Naive thymus-derived CD4-positive, alpha-beta T cell (primary cell): ENCODE measurements at regions not wholly inside any gene's neighbourhood (a gene's known extent, or its start where the extent isn't known, plus 50 kb on each side); places are given as distances from the start of the nearest gene placed in this dataset.

Source experiments
- ATAC-seq: fragments of 150-1000 bp; cut with Tn5 transposase; 2 replicates; pipeline ENCODE4 v1.10.0; 2021; ENCODE audit warnings: mild to moderate bottlenecking, moderate library complexity
- CTCF ChIA-PET: fragments of 350-600 bp; sonication (Branson Sonifier 250); formaldehyde crosslinking; loops from one replicate; lab custom pipeline; 2021; ENCODE audit warnings: antibody characterized with exemption; lab: Charles Lee
- POLR2A ChIA-PET: fragments of 350-600 bp; sonication (Branson Sonifier 250); formaldehyde crosslinking; loops from one replicate; lab custom pipeline; 2021; ENCODE audit warnings: antibody characterized with exemption, inconsistent platforms; lab: Charles Lee
- DNase-seq, 9 donors: peaks; one replicate each; pipeline versions ENCODE4 v3.0.0 to v3.0.0-alpha.2; 2020 to 2022; ENCODE audit warnings: mixed read lengths in 1 of 9
- H3K27ac ChIP-seq: one replicate; pipeline ENCODE4 v1.7.0; 2013; ENCODE audit warnings: mild to moderate bottlenecking, low read depth, low read length, moderate library complexity
- H3K27me3 ChIP-seq, 2 donors: one replicate each; pipeline ENCODE4 v1.7.0; 2013; ENCODE audit warnings: low read length in 2 of 2, mild to moderate bottlenecking in 2 of 2, moderate library complexity in 2 of 2; ENCODE audit not compliant: control insufficient read depth in 2 of 2, insufficient read depth in 2 of 2
- H3K36me3 ChIP-seq, 3 experiments: 1 replicate in 2 of 3; 2 replicates in 1 of 3; pipeline ENCODE4 v1.7.0; 2013; ENCODE audit warnings: low read length in 3 of 3, mild to moderate bottlenecking in 3 of 3, moderate library complexity in 1 of 3; ENCODE audit not compliant: insufficient read depth in 3 of 3, control insufficient read depth in 2 of 3
- H3K4me1 ChIP-seq, 2 donors: one replicate each; pipeline ENCODE4 v1.7.0; 2013; ENCODE audit warnings: low read length in 2 of 2, mild to moderate bottlenecking in 2 of 2, moderate library complexity in 1 of 2; ENCODE audit not compliant: control insufficient read depth in 2 of 2, insufficient read depth in 2 of 2
- H3K4me3 ChIP-seq: 2 replicates; pipeline ENCODE4 v1.7.0; 2013; ENCODE audit warnings: mild to moderate bottlenecking, low read length
- H3K9me3 ChIP-seq, 3 experiments: 1 replicate in 2 of 3; 2 replicates in 1 of 3; pipeline ENCODE4 v1.7.0; 2013; ENCODE audit warnings: low read length in 3 of 3; ENCODE audit not compliant: control insufficient read depth in 2 of 3
- H3K27ac Mint-ChIP-seq, 9 donors: one replicate each; pipeline ENCODE4 v1.8.0; 2020 to 2022; ENCODE audit warnings: mixed read lengths in 9 of 9, mild to moderate bottlenecking in 8 of 9, moderate library complexity in 5 of 9, inconsistent platforms in 2 of 9
- H3K27me3 Mint-ChIP-seq, 5 donors: one replicate each; pipeline ENCODE4 v1.8.0; 2021 to 2022; ENCODE audit warnings: mixed read lengths in 5 of 5, mild to moderate bottlenecking in 1 of 5
- H3K36me3 Mint-ChIP-seq, 5 donors: one replicate each; pipeline ENCODE4 v1.8.0; 2020 to 2022; ENCODE audit warnings: mixed read lengths in 5 of 5, mild to moderate bottlenecking in 3 of 5, inconsistent platforms in 1 of 5
- H3K4me1 Mint-ChIP-seq, 7 donors: one replicate each; pipeline ENCODE4 v1.8.0; 2020 to 2022; ENCODE audit warnings: mixed read lengths in 7 of 7, mild to moderate bottlenecking in 3 of 7, inconsistent platforms in 1 of 7
- H3K4me3 Mint-ChIP-seq, 10 donors: one replicate each; pipeline ENCODE4 v1.8.0; 2020 to 2022; ENCODE audit warnings: mild to moderate bottlenecking in 10 of 10, mixed read lengths in 10 of 10, moderate library complexity in 6 of 10, inconsistent platforms in 2 of 10
- H3K9me3 Mint-ChIP-seq, 11 donors: one replicate each; pipeline ENCODE4 v1.8.0; 2020 to 2022; ENCODE audit warnings: mixed read lengths in 11 of 11, mild to moderate bottlenecking in 4 of 11, inconsistent platforms in 1 of 11, moderate library complexity in 1 of 11
- intact Hi-C, 2 donors: fragments of 100-400 bp; cut with micrococcal nuclease; formaldehyde crosslinking; loops; one replicate each; pipeline ENCODE4 v1.15.1; 2023

GRCh38 chr18:44047585-44047984 is 633.1 kb upstream of the SETBP1 start:
- Histone ChIP-seq H3K4me1 (no peaks in the 10 kb centered on the region), H3K4me3 (no peak overlapping the region), H3K27ac (no peak overlapping the region), H3K27me3 (no peaks in the 10 kb centered on the region), H3K9me3 (no peaks in the 10 kb centered on the region), H3K36me3 (no peaks in the 10 kb centered on the region)
- POLR2A ChIA-PET = no interaction called here
- H3K27me3 Mint-ChIP-seq = no peaks in the 10 kb centered on the region
- no peak overlapping the region for H3K4me3 Mint-ChIP-seq
- H3K9me3 Mint-ChIP-seq = peaks cover 0 to 8% (median 3%) of the 10 kb centered on the region in 11 donors
- ATAC-seq = no peak
- H3K4me1 Mint-ChIP-seq = no peaks in the 10 kb centered on the region
- CTCF ChIA-PET = no interaction called here
- H3K27ac Mint-ChIP-seq = no peak overlapping the region
- DNase-seq = no peak
- H3K36me3 Mint-ChIP-seq = no peaks in the 10 kb centered on the region
- intact Hi-C loops = no loop called here

DNA sequence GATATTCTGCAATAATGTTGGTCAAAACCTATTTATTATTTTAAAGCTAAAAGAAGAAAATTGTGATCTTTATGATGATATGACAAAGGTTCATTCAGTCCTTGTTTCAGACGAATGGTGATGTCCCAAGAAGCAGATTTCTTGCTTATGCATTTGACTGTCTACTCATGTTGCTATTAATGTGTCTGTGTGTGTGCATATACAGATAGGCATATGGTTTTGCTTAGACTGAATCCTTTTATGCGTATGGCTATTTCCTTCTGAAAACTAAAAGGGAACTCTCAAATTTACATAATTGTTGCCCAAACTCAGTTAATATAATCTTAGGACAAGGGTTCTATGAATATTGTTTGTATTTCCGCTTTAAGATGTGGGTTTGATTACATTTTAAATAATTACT is 632.3 kb upstream of the SETBP1 start:
- H3K9me3 ChIP-seq = no peaks in the 10 kb centered on the region
- H3K4me3 Mint-ChIP-seq = no peak overlapping the region
- no peak overlapping the region for H3K4me3 ChIP-seq
- ATAC-seq (no peak), DNase-seq (no peak)
- H3K27ac ChIP-seq = no peak overlapping the region
- no peaks in the 10 kb centered on the region for H3K4me1 ChIP-seq
- H3K9me3 Mint-ChIP-seq = peaks cover 0 to 8% (median 3%) of the 10 kb centered on the region in 11 donors
- H3K4me1 Mint-ChIP-seq = no peaks in the 10 kb centered on the region
- no peaks in the 10 kb centered on the region for H3K36me3 ChIP-seq
- no peak overlapping the region for H3K27ac Mint-ChIP-seq
- ChIA-PET CTCF (no interaction called here), POLR2A (no interaction called here)
- H3K27me3 ChIP-seq = no peaks in the 10 kb centered on the region
- intact Hi-C loops = no loop called here
- no peaks in the 10 kb centered on the region for H3K36me3 Mint-ChIP-seq
- no peaks in the 10 kb centered on the region for H3K27me3 Mint-ChIP-seq

DNA sequence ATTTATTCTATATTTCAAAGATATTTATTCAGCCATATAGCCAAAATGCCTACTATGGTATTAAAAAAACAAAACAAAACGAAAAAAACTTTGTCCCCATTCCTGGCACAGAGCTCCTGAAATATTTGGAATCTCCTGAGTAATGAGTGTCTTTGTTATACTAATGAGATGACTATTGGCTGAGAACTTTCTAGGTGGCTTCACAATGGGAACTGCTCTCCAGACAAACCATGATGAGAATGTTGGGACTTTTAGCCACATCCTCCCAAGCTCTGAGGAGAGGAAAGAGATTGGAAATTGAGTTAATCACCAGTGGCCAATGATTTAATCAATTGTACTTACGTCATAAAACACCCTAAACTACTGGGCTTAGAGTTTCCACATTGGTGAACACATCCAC is 631.8 kb upstream of the SETBP1 start:
- Mint-ChIP-seq H3K4me3 (no peak overlapping the region), H3K9me3 (peaks cover 0 to 7% (median 3%) of the 10 kb centered on the region in 11 donors), H3K36me3 (no peaks in the 10 kb centered on the region), H3K27me3 (no peaks in the 10 kb centered on the region), H3K4me1 (no peaks in the 10 kb centered on the region), H3K27ac (no peak overlapping the region)
- Histone ChIP-seq H3K36me3 (no peaks in the 10 kb centered on the region), H3K27me3 (no peaks in the 10 kb centered on the region), H3K9me3 (no peaks in the 10 kb centered on the region), H3K27ac (no peak overlapping the region), H3K4me1 (no peaks in the 10 kb centered on the region), H3K4me3 (no peak overlapping the region)
- intact Hi-C loops = no loop called here
- ChIA-PET CTCF (no interaction called here), POLR2A (no interaction called here)
- DNase-seq (no peak), ATAC-seq (no peak)

DNA sequence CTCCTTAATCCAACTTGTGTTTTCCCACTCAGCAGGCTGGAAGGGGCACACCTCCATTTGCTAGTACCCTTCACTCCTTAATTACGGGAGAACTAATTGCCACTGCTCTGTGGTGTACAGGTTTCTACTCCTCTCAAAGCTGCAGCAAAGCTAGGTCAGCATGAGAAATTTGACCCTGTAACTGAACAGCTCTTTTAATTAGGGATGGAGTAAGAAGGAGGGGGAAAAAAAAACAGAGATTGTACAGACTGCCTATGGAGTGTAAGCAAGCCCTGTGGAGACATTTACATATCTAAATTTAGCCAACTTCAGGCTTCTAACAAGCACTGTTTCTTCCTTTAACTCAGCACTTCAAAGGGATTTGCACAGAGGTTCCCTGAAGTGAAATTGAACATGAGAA is 629.7 kb upstream of the SETBP1 start:
- Mint-ChIP-seq H3K4me3 (no peak overlapping the region), H3K27ac (no peak overlapping the region), H3K9me3 (peaks cover 0 to 7% (median 3%) of the 10 kb centered on the region in 11 donors), H3K27me3 (no peaks in the 10 kb centered on the region), H3K4me1 (no peaks in the 10 kb centered on the region), H3K36me3 (no peaks in the 10 kb centered on the region)
- ChIA-PET CTCF (no interaction called here), POLR2A (no interaction called here)
- H3K36me3 ChIP-seq = no peaks in the 10 kb centered on the region
- DNase-seq (no peak), ATAC-seq (no peak)
- intact Hi-C loops = no loop called here
- H3K4me3 ChIP-seq = no peak overlapping the region
- H3K9me3 ChIP-seq = no peaks in the 10 kb centered on the region
- no peaks in the 10 kb centered on the region for H3K27me3 ChIP-seq
- H3K4me1 ChIP-seq = no peaks in the 10 kb centered on the region
- no peak overlapping the region for H3K27ac ChIP-seq

DNA sequence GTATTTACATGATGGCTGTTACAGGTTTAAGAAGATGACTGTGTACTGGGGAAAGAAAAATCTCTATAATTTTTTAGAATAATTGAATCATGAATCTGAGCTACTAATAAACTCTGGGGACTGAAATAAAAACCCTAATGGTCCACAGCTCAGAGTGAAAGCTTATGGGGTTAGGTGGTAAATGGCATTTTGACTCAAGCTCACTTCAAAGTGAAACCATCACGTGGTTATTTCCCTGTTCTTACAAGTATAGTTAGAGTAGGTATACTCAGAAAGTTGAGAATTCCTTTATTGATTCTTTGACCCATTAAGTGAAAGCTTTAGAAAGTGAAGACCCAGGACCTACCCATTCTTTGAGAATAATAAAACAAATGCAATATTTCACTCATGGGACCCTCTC is 626.2 kb upstream of the SETBP1 start:
- Histone ChIP-seq H3K4me3 (no peak overlapping the region), H3K4me1 (no peaks in the 10 kb centered on the region), H3K27me3 (no peaks in the 10 kb centered on the region), H3K9me3 (no peaks in the 10 kb centered on the region), H3K27ac (no peak overlapping the region), H3K36me3 (no peaks in the 10 kb centered on the region)
- ATAC-seq (no peak), DNase-seq (no peak)
- Mint-ChIP-seq H3K4me3 (no peak overlapping the region), H3K27ac (no peak overlapping the region), H3K36me3 (no peaks in the 10 kb centered on the region), H3K4me1 (no peaks in the 10 kb centered on the region), H3K27me3 (no peaks in the 10 kb centered on the region), H3K9me3 (peaks cover 0 to 15% (median 1%) of the 10 kb centered on the region in 11 donors)
- ChIA-PET CTCF (no interaction called here), POLR2A (no interaction called here)
- intact Hi-C loops = no loop called here

GRCh38 chr18:44060197-44060596 is 620.5 kb upstream of the SETBP1 start:
- H3K4me1 ChIP-seq = no peaks in the 10 kb centered on the region
- Mint-ChIP-seq H3K27me3 (no peaks in the 10 kb centered on the region), H3K4me3 (no peak overlapping the region), H3K4me1 (no peaks in the 10 kb centered on the region), H3K9me3 (peaks cover 0 to 16% (median 1%) of the 10 kb centered on the region in 11 donors), H3K36me3 (no peaks in the 10 kb centered on the region), H3K27ac (no peak overlapping the region)
- H3K36me3 ChIP-seq = no peaks in the 10 kb centered on the region
- ATAC-seq = no peak
- no peaks in the 10 kb centered on the region for H3K27me3 ChIP-seq
- no peak overlapping the region for H3K4me3 ChIP-seq
- ChIA-PET CTCF (no interaction called here), POLR2A (no interaction called here)
- no peak for DNase-seq
- H3K27ac ChIP-seq = no peak overlapping the region
- intact Hi-C loops = no loop called here
- no peaks in the 10 kb centered on the region for H3K9me3 ChIP-seq

DNA sequence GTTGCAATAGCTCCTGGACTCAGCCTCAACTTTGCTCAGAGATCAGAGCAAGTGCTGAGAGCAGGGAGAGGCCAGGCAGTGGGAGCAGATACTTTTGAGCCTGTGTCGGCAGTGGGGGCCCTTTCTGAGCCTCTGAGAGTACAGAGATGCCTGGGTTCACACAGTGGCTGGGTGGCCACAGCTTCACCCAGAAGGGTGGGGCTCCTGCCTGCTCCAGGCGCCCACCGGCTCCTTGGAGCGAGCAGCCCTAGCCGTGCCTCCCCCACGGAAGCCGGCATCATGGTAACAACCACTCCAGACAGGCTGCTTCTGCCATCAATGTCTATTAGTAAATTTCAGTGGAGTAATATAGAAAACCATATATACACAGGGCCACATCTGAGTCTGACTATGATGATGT is 619.2 kb upstream of the SETBP1 start:
- CTCF ChIA-PET = no interaction called here
- Histone ChIP-seq H3K27me3 (no peaks in the 10 kb centered on the region), H3K36me3 (no peaks in the 10 kb centered on the region), H3K27ac (no peak overlapping the region), H3K4me1 (no peaks in the 10 kb centered on the region), H3K4me3 (no peak overlapping the region), H3K9me3 (no peaks in the 10 kb centered on the region)
- no peak for DNase-seq
- intact Hi-C loops = no loop called here
- Mint-ChIP-seq H3K27ac (no peak overlapping the region), H3K4me3 (no peak overlapping the region), H3K9me3 (peaks cover 0 to 18% (median 1%) of the 10 kb centered on the region in 11 donors), H3K27me3 (no peaks in the 10 kb centered on the region), H3K4me1 (no peaks in the 10 kb centered on the region), H3K36me3 (no peaks in the 10 kb centered on the region)
- ATAC-seq = no peak
- POLR2A ChIA-PET = no interaction called here
